ENCODE measurements at regions not wholly inside any gene's neighbourhood (a gene's known extent, or its start where the extent isn't known, plus 50 kb on each side); places are given as distances from the start of the nearest gene placed in this dataset.
"Not testable (repeated sequence)": the region's sequence is repeated elsewhere in the genome, so short reads cannot be mapped to it uniquely, and the experiment has no call there.

- no peak for DNase-seq
Measured at GRCh38 chr1:104322131-104322530, 572.4 kb downstream of the AMY1C start.

- no peak for DNase-seq
Measured at GRCh38 chr1:104329278-104329677, 579.6 kb downstream of the AMY1C start.

- no peak for DNase-seq
Measured at GRCh38 chr1:104331763-104332162, 582.1 kb downstream of the AMY1C start.

GRCh38 chr1:104337927-104338326 is 588.2 kb downstream of the AMY1C start:
- not testable (repeated sequence) for DNase-seq

DNA sequence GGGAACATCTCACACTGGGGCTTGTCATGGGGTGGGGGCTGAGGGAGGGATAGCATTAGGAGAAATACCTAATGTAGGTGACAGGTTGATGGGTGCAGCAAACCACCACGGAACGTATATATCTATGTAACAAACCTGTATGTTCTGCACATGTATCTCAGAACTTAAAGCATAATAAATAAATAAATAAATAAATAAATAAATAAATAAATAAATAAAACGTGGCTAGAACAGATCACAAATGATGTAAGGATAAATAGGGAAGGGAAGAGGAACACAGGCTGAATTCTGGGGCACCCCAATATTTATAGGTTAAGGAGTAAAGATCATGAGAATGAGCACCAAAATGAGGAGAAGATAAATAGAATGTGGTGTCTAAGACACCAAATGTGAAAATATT is 592.2 kb downstream of the AMY1C start:
- DNase-seq = no peak

DNA sequence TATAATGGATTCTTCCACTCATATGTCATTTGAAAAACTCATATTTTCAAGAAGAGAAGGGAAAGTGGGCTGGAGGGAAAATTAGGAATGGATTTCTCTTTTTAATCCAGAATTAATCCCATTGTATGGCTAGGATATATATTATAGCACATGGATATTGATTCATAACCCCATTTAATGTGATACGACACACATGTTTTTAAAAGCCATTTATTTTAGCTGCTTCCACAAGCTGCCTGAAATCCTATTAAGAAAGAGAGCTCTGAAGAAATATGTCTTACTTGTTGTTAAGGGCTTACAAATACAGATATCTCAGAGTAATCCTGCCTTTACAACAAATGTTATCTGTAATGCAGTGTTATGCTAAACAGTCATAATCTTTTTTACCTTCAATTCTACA is 598.6 kb downstream of the AMY1C start:
- no peak for DNase-seq

DNA sequence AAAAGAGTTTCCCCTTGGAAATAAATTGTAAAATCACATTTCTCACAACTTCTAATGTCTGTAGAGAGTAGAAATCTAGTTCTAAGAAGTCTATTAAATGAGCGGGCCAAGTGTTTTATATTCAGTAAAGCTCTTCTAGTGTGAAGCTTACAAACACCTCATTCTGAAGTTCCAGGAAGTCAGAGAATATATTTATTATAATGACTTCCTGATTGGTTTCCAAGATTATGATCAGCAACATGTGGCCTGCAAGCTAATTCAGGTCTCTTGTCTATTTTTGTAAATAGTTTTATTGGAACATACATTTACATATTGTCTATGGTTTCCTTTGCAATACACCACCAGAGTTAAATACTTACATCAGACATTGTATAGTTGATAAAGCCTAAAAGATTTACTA is 603.9 kb downstream of the AMY1C start:
- no peak for DNase-seq

DNA sequence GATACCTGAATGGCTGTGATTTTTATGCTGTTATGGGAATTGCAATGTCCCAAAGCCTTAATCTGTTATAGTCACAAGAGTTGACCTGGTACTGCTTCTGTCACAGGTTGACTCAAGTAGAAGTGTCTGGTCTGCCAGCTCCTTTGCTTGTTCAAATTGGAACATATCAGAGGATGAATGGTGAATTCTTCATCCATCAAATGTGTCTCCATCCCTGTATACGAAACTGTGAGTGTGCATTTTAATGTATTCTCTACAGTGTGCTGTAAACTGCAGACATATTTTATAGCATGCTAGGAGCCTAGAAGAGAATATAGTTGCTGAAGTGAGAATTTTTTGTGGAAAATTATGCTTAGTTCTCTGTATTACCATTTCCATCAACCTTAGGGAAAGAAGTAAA is 608.4 kb downstream of the AMY1C start:
- DNase-seq = no peak

- DNase-seq = no peak
Measured at GRCh38 chr1:104358621-104359020, 608.9 kb downstream of the AMY1C start.

DNA sequence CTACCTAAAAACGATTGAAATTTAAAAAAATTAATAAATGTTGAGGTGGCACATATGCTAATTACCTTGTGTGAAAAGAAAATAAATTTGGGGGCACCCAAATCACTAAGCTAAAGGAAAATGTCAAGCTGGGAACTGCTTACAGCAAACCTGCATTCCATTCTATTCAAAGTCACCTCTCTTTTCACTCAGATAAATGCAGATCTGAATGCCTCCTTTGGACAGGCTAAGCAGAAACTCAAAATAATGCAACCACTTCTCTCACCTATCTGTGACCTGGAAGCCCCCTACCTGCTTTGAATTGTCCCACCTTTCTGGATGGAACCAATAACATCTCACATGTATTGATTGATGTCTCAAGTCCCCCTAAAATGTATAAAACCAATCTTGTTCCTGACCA is 628.7 kb downstream of the AMY1C start:
- DNase-seq = no peak

GRCh38 chr1:104380003-104380402 is 630.3 kb downstream of the AMY1C start:
- DNase-seq = no peak

GRCh38 chr1:104387716-104388508 is 638.2 kb downstream of the AMY1C start:
- DNase-seq = no peak

DNA sequence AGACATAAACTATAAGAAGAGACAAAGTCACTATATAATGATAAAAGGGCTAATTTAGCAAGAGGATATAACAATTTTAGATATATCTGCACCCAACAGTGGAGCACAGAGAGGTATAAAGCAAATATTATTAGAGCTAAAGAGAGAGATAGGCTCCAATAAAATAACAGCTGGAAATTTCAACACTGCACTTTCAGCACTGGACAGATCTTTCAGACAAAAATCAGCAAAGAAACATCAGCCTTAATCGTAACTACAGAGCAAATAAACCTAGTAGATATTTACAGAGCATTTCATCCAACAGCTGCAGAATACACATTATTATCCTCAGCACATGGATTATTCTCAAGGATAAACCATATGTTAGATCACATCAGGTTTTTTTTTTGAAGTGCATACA is 642.9 kb downstream of the AMY1C start:
- DNase-seq = no peak

GRCh38 chr1:104402178-104402577 is 652.5 kb downstream of the AMY1C start:
- no peak for DNase-seq

GRCh38 chr1:104403883-104404282 is 654.2 kb downstream of the AMY1C start:
- DNase-seq = no peak

DNA sequence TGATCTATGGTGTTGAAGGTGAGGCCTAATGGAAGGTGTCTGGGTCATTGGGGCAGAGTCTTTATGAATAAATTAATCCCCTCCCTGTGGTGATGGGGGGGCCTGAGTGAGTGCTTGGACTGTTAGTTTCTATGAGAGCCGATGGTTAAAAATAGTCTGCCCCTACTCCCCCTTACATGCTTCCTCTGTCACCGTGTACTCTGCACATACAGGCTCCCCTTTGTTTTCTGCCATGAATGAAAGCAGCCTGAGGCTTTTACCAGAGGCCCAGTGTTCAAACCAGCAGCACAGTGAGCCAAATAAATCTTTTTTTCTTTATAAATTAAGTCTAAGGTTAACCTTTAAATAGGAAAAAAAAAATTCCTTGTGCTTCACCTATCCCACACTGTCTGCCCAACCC is 657.0 kb downstream of the AMY1C start:
- no peak for DNase-seq

DNA sequence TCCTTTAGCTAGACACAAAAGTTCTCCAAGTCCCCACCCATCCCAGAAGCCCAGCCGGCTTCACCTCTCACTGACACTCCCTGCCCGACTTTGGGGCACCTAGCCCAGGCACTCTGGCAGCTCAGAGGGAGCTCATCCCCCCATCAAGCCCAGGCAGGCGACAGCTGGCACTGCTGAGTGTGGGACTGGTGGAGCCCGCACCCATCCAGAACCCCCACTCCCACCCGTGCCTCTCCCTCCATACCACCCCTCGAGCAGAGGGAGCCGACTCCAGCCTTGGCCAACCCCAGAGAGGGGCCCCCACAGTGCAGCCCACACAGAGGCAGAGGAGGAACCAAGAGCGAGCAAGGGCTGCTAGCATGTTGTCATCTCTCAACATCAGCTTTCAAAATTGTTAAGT is 658.6 kb downstream of the AMY1C start:
- no peak for DNase-seq

GRCh38 chr1:104435255-104435654 is 685.6 kb downstream of the AMY1C start:
- no peak for DNase-seq

- DNase-seq = no peak
Measured at GRCh38 chr1:104440011-104440410, 690.3 kb downstream of the AMY1C start.

GRCh38 chr1:104456724-104457123 is 707.0 kb downstream of the AMY1C start:
- no peak for DNase-seq

DNA sequence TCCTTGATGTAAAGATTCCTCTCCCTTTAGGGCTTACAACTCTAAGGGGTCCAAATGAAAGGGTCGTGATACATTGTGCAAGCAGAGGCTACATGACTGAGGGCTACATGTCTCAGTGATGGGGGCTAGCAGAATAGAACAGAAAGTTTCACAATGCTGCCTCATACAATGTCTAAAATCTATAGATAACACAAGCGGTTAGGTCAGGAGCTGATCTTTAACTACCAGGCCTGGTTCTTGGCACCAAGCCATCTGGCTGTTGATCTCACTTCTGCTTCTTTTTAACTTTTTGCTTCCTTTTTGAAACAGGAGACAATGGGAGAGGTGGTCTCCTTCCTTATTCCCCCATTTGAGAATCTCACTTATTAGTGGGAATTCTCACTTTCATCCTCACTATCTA is 710.2 kb downstream of the AMY1C start:
- DNase-seq = no peak

DNA sequence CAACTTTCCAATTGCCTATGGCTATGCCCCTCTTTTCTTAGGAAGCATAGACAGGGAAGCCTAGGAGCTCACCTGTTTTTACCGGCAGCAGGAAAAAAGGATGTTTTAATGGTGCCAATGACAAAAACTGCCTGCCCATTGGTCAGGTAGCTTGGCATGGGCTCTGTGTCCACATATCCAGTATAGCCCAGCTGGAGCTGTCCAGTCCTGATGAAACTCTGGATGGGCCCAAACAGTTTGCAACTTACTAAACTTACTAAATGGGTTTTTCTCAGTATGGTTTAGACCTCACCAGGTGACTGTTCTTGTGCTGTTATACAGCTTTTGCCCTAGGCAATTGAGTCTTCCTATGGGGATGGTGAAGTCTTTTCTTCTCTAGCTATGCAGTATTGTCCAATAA is 711.2 kb downstream of the AMY1C start:
- DNase-seq = no peak

DNA sequence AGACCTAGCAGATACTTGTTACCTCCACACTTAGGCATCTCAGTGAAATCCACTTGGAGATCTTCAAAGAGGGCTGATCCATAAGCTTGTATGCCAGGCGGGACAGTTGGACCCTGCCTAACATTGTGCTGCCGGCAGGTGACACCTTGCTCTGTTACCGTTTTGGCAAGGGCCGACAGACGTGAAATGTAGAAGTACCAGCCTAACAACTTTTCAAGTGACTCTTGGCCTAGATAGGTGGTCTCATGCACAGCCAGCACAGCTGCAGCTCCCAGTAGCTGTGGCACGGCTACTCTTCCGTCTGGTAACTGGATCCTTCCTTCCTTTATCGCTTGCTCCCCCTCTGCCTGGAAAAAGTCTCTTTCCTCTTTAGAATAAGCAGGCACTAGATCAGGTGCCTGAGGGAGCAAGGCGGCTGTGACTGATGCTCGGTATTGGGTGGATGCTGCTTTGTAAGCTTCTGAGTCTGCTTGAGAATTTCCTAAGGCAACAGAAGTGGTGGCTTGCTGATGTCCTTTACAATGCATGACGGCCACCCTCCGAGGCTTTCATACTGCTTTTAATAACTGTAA is 713.5 kb downstream of the AMY1C start:
- DNase-seq = no peak

- no peak for DNase-seq
Measured at GRCh38 chr1:104466068-104466467, 716.4 kb downstream of the AMY1C start.

DNA sequence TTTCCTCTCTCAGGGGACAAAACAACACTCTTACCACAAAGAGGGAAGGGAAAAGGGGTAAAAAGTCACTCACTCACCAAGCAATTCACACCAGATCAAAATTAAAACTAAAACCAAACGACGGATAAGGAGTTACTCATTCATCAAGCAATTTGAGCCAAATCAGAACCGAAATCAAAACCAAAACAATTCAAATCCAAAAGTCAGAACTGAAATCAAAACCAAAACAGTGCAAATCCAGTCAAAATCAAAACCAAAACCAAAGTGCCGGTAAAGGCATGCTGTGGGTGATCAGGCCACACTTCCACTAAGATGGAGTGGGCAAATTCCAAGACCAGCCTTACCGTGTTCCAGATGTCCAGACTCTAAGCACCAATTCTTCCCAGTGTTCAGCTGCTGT is 717.9 kb downstream of the AMY1C start:
- DNase-seq = no peak
